ENCODE measurements at regions not wholly inside any gene's neighbourhood (a gene's known extent, or its start where the extent isn't known, plus 50 kb on each side); places are given as distances from the start of the nearest gene placed in this dataset.

- Histone ChIP-seq H3K36me3 (no peaks in the 10 kb centered on the region), H3K9me3 (no peaks in the 10 kb centered on the region), H3K27ac (no peak overlapping the region), H3K4me3 (no peak overlapping the region), H3K4me1 (no peaks in the 10 kb centered on the region), H3K27me3 (no peaks in the 10 kb centered on the region)
- DNase-seq: no peak
- TF ChIP-seq POLR2A (IDR thresholded peaks at IDR 0.05) (no peak), CTCF (IDR thresholded peaks at IDR 0.05) (no peak)
These were observed 947.0 kb upstream of the TSPY4 start for GRCh38 chrY:8390310-8390709.

- TF ChIP-seq POLR2A (IDR thresholded peaks at IDR 0.05) (no peak), CTCF (IDR thresholded peaks at IDR 0.05) (no peak)
- Histone ChIP-seq H3K36me3 (no peaks in the 10 kb centered on the region), H3K4me1 (no peaks in the 10 kb centered on the region), H3K27ac (no peak overlapping the region), H3K27me3 (no peaks in the 10 kb centered on the region), H3K9me3 (no peaks in the 10 kb centered on the region), H3K4me3 (no peak overlapping the region)
- no peak for DNase-seq
These were observed 944.0 kb upstream of the TSPY4 start for GRCh38 chrY:8393246-8393645.

DNA sequence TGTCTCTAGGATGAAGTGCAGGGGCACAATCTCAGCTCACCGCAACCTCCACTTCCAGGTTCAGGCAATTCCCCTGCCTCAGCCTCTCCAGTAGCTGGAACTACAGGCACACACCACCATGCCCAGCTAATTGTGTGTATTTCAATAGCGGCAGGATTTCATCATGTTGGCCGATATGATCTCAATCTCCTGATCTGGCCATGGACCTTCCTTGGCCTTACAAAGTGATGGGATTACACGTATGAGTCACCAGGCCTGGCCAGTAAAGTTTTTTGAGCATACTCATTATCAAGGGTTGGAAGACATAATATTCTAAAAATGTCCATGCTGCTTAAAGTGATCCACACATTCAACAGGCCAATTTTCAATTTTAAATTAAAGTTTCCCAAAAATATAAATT, 914.4 kb upstream of the TSPY4 start:
- no peak for DNase-seq
- Histone ChIP-seq H3K27me3 (no peaks in the 10 kb centered on the region), H3K9me3 (no peaks in the 10 kb centered on the region), H3K4me1 (no peaks in the 10 kb centered on the region), H3K4me3 (no peak overlapping the region), H3K36me3 (no peaks in the 10 kb centered on the region), H3K27ac (no peak overlapping the region)
- TF ChIP-seq CTCF (IDR thresholded peaks at IDR 0.05) (no peak), POLR2A (IDR thresholded peaks at IDR 0.05) (no peak)

GRCh38 chrY:8426433-8426832, 910.8 kb upstream of the TSPY4 start:
- TF ChIP-seq POLR2A (IDR thresholded peaks at IDR 0.05) (no peak), CTCF (IDR thresholded peaks at IDR 0.05) (no peak)

GRCh38 chrY:8437510-8437909, 899.8 kb upstream of the TSPY4 start:
- no peak overlapping the region for H3K4me3 ChIP-seq
- H3K27ac ChIP-seq: no peak overlapping the region
- no peaks in the 10 kb centered on the region for H3K4me1 ChIP-seq
- no peaks in the 10 kb centered on the region for H3K9me3 ChIP-seq
- no peaks in the 10 kb centered on the region for H3K27me3 ChIP-seq
- TF ChIP-seq CTCF (IDR thresholded peaks at IDR 0.05): no peak
- TF ChIP-seq POLR2A (IDR thresholded peaks at IDR 0.05): no peak
- DNase-seq: no peak
- no peaks in the 10 kb centered on the region for H3K36me3 ChIP-seq

More at GRCh38 chrY:8426433-8426832, 910.8 kb upstream of the TSPY4 start:
- Histone ChIP-seq H3K4me3 (no peak overlapping the region), H3K9me3 (no peaks in the 10 kb centered on the region), H3K27me3 (no peaks in the 10 kb centered on the region), H3K27ac (no peak overlapping the region), H3K36me3 (no peaks in the 10 kb centered on the region), H3K4me1 (no peaks in the 10 kb centered on the region)
- DNase-seq: no peak

GRCh38 chrY:8442097-8442496, 895.2 kb upstream of the TSPY4 start:
- Histone ChIP-seq H3K4me3 (no peak overlapping the region), H3K4me1 (no peaks in the 10 kb centered on the region), H3K36me3 (no peaks in the 10 kb centered on the region), H3K9me3 (no peaks in the 10 kb centered on the region), H3K27me3 (no peaks in the 10 kb centered on the region), H3K27ac (no peak overlapping the region)
- DNase-seq: no peak
- TF ChIP-seq CTCF (IDR thresholded peaks at IDR 0.05) (no peak), POLR2A (IDR thresholded peaks at IDR 0.05) (no peak)

Data from Peyer's patch (tissue), 4 donors.